GM12875 (cell line): ENCODE measurements at regions not wholly inside any gene's neighbourhood (a gene's known extent, or its start where the extent isn't known, plus 50 kb on each side); places are given as distances from the start of the nearest gene placed in this dataset.

Experiments
- H3K4me3 ChIP-seq: one replicate; pipeline ENCODE4 v1.5.1; 2011; ENCODE audit warnings: low read depth, low read length, control low read depth
- TF ChIP-seq, protein P1 (sequence below): IDR thresholded peaks from 2 replicates; pipeline ENCODE4 v1.5.1; 2011; ENCODE audit warnings: low read depth, mild to moderate bottlenecking, control low read depth, inconsistent platforms, low read length, moderate library complexity, borderline replicate concordance; ENCODE audit not compliant: insufficient read depth

- H3K4me3 ChIP-seq, result no peak overlapping the region
- TF ChIP-seq, protein P1, sequence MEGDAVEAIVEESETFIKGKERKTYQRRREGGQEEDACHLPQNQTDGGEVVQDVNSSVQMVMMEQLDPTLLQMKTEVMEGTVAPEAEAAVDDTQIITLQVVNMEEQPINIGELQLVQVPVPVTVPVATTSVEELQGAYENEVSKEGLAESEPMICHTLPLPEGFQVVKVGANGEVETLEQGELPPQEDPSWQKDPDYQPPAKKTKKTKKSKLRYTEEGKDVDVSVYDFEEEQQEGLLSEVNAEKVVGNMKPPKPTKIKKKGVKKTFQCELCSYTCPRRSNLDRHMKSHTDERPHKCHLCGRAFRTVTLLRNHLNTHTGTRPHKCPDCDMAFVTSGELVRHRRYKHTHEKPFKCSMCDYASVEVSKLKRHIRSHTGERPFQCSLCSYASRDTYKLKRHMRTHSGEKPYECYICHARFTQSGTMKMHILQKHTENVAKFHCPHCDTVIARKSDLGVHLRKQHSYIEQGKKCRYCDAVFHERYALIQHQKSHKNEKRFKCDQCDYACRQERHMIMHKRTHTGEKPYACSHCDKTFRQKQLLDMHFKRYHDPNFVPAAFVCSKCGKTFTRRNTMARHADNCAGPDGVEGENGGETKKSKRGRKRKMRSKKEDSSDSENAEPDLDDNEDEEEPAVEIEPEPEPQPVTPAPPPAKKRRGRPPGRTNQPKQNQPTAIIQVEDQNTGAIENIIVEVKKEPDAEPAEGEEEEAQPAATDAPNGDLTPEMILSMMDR, result no peak
These were observed 89.7 kb downstream of the MAF start for GRCh38 chr16:79510879-79511278.

DNA sequence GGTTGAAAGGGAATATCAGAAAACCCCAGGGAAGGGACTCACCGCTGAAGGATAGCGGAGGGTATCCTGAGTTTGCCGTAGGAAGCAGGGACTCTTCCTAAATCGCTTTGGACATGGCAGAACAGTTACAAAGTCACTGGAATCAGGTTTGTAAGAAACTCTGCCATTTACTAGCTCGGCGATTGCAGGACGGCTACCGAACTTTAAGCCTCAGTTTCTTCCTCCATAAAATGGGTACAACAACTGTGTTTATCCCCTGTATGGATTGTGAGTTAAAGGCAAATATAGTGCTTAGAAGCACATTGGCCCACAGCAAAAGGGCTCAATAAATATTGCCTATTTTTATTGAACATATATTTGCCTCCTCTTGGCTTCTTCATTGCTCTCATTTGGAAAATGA lies 90.6 kb downstream of the MAF start:
- TF ChIP-seq, protein P1, result no peak
- H3K4me3 ChIP-seq, result no peak overlapping the region

GRCh38 chr16:79509211-79509631 lies 91.3 kb downstream of the MAF start:
- H3K4me3 ChIP-seq, result no peak overlapping the region
- TF ChIP-seq, protein P1, result no peak

DNA sequence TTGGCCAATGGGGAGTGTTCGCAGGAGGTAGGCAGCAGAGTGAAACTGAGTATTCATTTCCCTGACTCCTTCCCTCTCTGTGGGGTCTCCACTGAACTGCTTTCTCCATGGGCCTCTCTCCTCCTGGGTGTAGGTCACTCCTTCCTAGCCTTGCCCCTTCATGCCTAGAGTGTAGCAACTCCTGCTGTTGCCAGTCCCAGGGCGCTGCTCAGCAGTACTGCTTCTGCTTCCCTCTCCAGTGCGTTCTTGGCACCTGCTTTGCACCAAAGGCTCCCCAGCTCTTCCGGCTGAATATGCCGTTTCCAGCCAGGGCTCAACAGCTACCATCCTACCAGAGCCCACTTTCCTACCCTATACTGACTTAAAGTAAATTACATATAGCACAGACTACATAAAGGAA lies 92.2 kb downstream of the MAF start:
- TF ChIP-seq, protein P1, result no peak

DNA sequence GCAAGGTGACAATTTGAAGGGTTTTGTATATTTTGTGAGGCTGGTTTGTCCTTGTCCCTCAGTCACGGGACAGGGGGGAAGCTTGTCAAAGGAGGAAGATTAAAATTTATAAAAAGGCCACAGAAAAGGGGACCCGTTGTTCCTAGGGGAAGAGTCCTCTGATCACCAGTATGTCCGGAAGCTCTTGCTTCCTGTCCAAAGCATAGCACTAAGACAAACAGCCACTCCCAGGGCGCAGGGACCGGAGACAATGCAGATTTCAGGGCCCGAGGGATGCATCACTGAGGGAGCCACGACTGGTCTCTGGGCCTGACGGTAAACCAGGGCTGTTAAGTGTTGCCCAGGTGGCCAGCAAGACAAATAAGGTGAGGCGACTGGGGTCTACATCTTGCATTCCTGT lies 95.2 kb downstream of the MAF start:
- TF ChIP-seq, protein P1, result no peak
- H3K4me3 ChIP-seq, result no peak overlapping the region

More for the DNA sequence above, 92.2 kb downstream of the MAF start:
- H3K4me3 ChIP-seq, result no peak overlapping the region

DNA sequence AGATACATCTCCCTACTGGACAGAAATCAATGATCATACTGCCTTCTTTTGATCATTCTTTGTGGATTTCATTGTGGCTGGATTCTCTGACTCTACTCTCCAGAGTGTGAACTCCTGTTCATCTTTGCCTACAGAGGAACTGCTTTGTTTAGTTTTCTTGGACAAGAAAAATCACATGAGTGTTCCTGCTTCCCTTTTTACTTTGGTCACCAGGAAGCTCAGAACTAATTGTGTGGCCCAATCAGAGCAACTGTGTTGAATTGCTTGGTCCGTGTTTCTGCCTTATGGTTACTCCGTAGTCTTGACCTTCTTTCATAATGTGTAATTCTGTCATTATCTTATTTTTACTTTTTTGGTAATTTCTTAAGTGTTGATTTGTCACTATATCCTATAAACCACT lies 97.0 kb downstream of the MAF start:
- TF ChIP-seq, protein P1, result no peak
- no peak overlapping the region for H3K4me3 ChIP-seq

DNA sequence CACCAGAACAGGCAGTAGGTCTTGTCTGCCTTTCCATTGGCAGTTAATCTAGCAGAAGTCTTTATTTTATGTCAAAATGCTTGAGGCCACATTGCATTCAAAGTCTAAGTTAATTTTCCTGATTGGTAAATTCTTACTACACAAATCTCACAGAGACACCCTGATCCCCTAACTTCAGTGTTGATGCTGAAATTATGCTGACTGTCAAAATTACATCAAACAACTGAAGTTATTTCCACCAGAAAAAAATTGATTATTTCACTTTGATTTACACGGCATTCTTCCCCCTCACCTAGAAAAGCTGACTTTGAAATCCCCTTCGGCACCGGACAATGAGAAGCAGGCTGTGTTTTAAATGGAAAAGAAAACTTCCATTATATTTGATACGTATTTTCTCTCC lies 99.1 kb downstream of the MAF start:
- no peak overlapping the region for H3K4me3 ChIP-seq
- TF ChIP-seq, protein P1, result no peak
